ENCODE measurements at regions not wholly inside any gene's neighbourhood (a gene's known extent, or its start where the extent isn't known, plus 50 kb on each side); places are given as distances from the start of the nearest gene placed in this dataset.
A peak's percentile ranks its signal among the peaks of the same experiment; 100 is the strongest.

DNA sequence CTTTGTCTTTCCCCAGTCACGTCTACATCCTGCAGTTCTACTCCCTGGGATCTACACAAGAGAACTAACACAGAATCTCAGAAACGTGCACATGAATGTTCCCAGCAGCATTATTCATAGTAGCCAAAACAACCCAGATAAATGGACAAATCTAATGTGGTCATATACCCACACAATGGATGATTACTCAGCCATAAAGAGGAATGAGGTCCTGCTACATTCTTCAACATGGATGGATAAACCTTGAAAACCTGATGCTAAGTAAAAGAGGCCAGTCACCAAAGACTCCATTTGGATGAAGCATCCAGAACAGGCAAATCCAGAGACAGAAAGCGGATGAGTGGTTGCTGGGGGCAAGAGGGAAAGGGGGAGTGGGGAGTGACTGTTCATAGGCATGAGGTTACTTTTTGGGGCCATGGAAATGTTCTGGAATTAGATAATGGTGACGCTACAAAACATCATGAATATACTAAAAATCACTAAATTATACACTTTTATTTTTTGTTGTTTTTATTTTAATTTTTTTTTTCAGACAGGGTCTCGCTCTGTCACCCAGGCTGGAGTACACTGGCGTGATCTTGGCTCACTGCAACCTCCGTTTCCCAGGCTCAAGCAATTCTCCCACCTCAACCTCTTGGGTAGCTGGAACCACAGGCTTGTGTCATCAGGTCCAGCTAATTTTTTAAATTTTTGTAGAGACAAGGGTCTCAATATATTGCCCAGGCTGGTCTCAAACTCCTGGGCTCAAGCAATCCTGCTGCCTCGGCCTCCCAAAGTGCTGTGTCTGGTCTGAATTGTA is 50.8 kb upstream of the DSN1 start:
- peak in 3 of 11 donors; percentile 57 to 74 (median 63) for DNase-seq (ENCODE audit: extremely low read depth in 1 of 11, low read depth in 9 of 11, low spot score in 4 of 11)

DNA sequence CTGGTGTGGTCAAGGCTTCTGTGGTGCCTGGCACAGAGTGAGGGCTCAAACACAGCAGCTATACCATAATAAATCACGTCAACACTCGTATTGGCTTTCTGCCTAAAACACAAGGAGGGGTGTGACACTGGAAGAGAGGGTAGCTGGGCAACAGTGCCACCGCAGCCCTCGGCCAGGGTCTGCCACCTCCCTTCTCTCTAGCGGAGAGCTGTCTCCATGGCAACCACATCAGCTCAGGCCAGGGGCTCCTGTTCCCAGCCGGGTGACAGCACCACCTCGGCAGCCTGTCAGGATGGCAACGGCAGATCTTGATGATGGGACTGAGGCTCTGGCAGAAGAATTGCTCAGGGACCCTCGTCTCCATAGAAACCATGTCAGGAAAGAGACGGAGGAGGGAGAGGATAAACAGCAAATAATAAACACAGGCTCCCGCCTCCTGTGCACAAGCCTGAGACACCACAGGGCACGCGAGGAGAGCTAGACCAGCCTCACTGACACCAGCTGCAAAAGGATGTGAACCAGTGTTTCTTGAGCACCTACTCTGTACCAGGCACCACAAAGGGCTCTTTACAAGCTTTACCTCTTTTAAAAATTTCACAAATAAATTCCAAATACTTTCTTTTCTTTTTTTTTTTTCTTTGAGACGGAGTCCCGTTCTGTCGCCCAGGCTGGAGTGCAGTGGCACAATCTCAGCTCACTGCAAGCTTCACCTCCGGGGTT is 50.4 kb upstream of the TLDC2 start:
- peak in 1 of 11 donors; percentile 35 for DNase-seq (ENCODE audit: extremely low read depth in 1 of 11, low read depth in 9 of 11, low spot score in 4 of 11)
